GM04503 (cell line): ENCODE measurements at regions not wholly inside any gene's neighbourhood (a gene's known extent, or its start where the extent isn't known, plus 50 kb on each side); places are given as distances from the start of the nearest gene placed in this dataset.

Source experiments
- DNase-seq: peaks from one replicate; pipeline ENCODE4 v3.0.0-alpha.2; 2012; ENCODE audit warnings: low read depth

DNA sequence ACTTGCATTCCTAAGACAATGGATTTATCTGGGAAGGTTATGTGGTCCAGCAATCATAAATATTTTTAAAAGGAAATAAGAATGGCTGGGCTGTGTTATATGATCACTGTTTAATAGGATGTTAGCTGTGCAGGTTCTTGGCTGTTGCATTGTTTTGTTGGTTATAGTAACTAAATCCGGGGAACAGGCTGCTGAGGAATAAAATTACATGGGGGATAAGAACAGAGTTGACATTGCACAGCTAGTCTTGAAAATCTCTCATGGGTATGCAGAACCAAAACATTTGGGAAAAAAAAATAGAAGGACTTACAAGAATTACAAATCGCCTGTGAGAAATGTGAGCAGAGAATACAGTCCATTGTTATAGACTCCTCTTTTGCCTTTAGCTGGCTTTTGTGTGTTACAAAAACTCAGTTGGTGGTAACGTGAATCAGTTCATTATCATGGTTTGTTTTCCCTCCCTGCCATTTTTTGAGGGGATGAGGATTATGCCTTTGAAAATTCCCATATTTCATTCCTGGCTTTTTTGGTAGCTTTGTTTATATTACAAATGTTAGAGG lies 375.3 kb upstream of the DAB2 start:
- no peak for DNase-seq

GRCh38 chr5:39799242-39799641 lies 374.5 kb upstream of the DAB2 start:
- DNase-seq = no peak

DNA sequence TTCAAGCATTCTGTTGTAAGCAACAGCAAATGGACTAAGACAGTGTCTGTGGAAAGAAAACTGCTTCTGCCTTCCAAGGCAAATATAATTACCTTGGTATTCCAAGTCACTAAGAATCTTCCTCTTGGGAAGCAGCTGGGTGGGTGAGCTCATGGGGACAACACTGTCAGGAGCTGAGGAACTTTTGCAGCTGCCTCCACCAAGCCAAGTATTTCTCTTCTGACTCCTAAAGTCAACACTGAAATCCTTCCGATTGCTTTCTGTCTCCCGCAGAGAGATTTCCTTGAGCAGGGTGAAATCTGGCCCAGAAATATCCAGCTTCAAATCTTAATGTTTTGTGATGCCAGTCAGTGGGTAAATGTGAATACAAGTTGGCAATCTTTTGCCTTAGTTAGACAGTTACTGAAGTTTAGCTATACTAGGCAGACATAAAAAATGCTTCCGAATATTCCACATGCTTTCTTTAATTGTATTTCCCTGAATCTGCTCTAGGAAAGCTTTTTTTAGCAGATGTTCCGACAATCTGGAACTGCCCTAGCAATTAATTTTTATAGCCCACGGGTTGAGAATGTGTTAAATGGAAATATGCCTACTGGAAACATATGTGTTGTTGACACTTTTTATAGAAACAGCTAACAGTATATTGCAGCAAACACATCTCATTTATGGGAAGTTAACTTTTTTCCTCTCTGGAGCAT lies 369.9 kb upstream of the DAB2 start:
- peak; percentile 8 for DNase-seq

GRCh38 chr5:39785410-39785809 lies 360.6 kb upstream of the DAB2 start:
- DNase-seq = no peak

DNA sequence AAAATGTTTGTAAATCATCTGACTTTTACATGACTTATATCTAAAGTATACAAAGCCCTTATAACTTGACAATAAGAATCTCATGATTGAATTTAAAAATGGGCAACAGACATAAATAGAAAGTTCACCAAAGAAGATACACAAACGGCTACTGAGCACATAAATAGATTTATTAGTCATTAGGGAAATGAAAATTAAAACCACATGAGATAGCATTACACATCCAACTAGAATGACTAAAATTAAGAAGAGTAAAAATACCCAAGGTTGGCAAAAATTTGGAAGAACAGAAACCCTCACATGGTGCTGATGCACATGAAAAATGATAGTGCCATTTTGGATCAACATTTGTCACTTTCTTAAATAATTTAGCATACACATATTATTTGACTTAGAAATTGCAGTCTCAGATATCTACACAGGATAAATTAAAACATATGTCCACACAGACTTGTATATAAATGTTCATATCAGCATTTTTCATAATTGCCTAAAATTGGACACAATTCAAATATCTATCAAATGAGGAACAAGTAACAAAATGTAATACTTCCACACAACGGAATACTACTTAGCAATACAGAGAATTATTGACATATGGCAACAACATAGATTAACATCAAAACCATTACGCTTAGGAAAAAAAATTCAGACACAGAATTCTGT lies 359.1 kb upstream of the DAB2 start:
- no peak for DNase-seq

- no peak for DNase-seq
Measured at GRCh38 chr5:39780347-39780746, 355.6 kb upstream of the DAB2 start.

DNA sequence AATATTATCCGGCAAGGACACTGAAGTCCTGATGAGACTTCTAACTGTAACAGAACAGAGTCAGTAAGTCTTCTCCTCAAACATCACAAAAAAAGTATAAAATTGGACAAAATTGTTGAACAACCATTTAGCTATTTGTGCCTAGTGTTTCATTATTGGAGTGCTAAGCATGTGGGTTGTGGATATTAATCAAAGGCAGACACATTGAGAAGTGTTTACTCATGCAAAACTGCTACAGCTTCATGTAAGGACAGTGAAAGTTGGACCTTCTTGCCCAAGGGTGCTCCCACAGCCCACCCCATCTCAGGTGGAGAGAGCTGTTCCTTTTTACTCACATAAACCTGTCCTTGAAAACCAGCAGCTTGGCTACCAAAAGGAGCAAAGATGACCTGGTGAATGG lies 355.1 kb upstream of the DAB2 start:
- no peak for DNase-seq

DNA sequence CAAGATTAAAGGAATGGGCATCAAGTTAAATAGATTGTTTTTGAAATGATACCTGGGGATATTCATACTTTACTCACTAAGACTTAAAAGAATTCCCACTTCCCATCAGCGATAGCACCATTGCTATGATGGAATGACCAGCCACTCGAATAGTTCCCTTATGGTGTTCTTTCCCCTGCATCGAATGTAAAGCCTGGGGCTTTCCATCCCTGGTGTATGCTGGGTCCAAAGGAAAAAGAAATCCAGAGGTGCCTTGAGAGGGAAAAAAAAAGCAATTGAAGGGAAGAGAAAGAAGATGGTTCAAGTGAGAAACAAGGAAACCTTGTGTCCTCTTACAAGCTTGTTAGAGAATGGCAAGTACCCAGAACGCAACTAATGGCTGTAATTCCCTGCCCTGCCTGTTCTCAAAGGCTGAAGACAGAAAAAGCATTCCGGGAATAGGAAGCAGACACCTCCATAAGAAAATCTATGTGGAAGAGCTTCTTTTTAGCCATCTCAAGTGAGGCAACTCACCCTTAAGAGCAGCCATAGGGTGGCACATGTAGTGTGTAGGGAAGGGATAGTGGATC lies 351.1 kb upstream of the DAB2 start:
- no peak for DNase-seq

DNA sequence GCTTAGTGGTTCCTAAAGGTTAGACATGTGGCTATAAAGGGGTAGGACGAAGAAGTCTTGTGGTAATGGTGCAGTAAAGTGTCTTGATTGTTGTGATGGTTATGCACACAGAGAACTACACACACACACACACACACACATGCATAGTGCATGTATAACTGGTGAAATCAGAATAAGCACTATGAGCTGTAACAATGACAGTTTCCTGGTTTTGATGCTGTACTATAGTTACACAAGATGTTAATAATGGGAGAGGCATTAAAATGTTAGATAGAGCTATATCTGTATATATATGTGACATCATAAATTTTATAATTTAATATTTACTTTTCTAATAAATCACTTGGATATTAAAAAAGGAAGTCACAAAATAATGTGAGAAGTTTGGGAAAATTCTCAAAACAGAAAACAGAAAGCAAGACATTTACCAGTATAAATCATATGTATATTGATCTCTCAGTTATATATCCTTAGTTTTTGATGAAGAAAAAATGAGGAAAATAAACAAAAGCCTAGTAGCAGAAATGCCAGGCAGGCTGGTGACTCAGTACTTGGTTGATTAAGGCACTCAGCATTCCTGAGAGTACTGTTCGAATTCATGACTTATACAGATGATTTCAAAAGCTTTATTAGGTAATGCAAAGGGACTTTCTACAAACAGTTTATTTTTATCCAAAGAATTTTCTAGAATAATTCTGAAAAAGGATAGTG lies 350.5 kb upstream of the DAB2 start:
- peak; percentile 66 for DNase-seq

GRCh38 chr5:39774605-39775004 lies 349.8 kb upstream of the DAB2 start:
- DNase-seq = no peak

GRCh38 chr5:39772307-39772706 lies 347.5 kb upstream of the DAB2 start:
- no peak for DNase-seq

DNA sequence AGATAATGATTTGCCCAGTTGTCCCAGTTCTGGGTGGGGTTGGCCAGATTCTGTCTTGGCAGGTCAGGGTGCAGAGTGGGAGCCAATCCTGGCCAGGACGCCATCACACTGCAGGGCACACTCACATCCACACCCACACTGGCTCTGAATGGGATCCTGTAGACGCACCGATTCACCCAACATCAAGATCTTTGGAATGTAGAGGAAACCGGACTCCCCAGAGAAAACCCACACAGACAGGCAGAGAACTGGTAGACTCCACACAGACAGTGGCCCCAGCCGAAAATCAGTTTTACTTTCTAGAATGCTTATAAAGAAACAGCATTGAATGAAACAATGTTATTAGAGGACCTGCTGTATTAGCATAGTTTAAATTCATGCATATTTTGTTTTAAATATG lies 343.1 kb upstream of the DAB2 start:
- no peak for DNase-seq

- no peak for DNase-seq
Measured at GRCh38 chr5:39765366-39765765, 340.6 kb upstream of the DAB2 start.

DNA sequence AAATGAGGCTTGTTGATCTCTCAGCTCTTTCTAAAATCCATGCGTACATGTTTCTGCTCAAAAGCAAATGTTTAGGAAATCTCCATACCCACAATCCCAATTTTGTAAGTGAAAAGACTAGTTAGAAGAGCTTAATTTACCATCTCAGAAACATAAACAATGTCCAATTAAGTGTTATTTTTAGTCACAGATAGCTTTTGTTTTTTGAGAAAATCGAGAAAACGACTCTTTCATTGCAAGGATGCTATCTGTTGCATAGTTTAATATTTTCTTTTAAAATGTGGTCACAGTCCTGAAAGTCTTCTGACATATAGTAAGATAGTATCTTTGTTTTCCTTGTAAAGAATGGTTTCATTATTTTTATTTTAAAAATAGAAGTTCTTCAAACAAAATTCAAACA lies 338.0 kb upstream of the DAB2 start:
- no peak for DNase-seq

DNA sequence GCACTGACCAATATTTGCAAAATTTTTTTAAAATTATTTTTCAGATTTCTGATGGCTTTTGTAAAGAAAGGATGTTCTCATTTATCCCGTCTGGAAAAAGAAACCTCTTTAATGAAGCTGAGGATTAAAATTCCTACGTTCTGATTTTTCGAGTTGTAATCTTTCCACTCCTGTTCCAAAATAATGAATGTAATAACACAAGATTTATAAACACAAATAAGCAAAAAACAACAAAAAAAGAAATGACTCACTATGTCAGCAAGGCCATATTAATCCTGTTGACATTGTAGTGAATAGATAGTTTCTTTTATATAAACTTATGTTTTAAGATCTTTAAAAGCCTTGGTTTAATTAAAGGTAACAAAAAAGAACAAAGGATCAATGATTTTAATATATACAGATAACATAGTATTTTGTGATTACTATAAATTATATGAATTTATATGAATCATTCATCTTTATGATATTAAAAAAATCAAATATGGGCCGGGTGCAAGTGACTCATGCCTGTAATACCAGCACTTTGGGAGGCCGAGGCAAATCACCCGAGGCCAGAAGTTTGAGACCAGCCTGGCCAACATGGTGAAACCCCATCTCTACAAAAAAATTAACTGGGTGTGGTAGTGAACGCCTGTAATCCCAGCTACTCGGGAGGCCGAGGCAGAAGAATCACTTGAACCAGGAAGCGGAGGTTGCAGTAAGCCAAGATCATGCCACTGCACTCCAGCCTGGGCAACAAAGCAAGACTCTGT lies 336.6 kb upstream of the DAB2 start:
- DNase-seq = no peak

GRCh38 chr5:39760385-39761198 lies 335.8 kb upstream of the DAB2 start:
- peak; percentile 99 for DNase-seq

DNA sequence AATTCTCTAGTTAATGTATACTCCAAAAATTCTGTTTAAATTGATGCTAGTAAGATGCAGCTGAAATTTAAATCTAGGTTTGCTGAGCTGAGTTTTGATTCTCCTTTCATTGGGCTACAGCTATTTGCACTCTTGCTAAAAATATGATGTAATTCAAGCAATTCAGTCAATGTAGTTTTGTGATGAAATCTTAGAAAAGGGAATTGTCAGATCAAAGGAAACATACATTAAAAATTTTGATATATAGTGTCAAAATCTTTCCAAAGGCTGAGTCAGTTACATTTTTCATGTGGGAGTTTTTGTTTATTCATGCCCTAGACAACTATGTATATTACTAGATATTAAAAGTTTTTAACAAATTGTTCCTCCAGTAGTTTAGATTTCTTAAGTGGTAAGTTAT lies 334.9 kb upstream of the DAB2 start:
- DNase-seq = no peak

DNA sequence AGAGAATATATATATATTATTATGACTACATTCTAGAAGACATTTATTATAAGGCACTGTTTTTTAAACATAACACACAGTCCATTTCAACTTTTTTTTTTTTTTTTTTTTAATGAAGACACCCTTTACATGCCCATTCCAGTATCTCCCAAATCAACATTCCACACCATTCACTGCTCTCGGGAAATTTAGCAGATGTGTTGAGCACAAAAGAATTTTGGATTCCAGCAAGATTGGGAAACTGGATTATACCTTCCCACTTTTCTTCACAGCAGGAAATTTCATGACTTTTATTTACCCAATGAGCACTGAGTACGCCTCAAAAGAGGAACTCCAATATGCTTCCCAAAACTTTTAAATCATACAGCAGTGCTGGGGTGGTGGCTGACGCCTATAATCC lies 333.6 kb upstream of the DAB2 start:
- DNase-seq = no peak

GRCh38 chr5:39757131-39757530 lies 332.4 kb upstream of the DAB2 start:
- no peak for DNase-seq

- DNase-seq = peak; percentile 94
Measured at GRCh38 chr5:39755986-39756385, 331.2 kb upstream of the DAB2 start.

GRCh38 chr5:39755452-39755851 lies 330.7 kb upstream of the DAB2 start:
- no peak for DNase-seq
